GM21515 (cell line): ENCODE measurements at regions not wholly inside any gene's neighbourhood (a gene's known extent, or its start where the extent isn't known, plus 50 kb on each side); places are given as distances from the start of the nearest gene placed in this dataset.

Experiments used
- ATAC-seq: cut with Tn5 transposase; IDR thresholded peaks from one replicate; pipeline ENCODE4 v1.9.1; 2021; ENCODE audit not compliant: unreplicated experiment

- ATAC-seq = no peak
These were observed 172.7 kb upstream of the CTNNB1 start for GRCh38 chr3:41026394-41027177.

GRCh38 chr3:41029356-41029755 is 169.9 kb upstream of the CTNNB1 start:
- ATAC-seq = no peak

GRCh38 chr3:41030220-41030619 is 169.1 kb upstream of the CTNNB1 start:
- ATAC-seq = no peak

- ATAC-seq = no peak
These were observed 167.9 kb upstream of the CTNNB1 start for GRCh38 chr3:41031401-41031800.

- no peak for ATAC-seq
These were observed 165.3 kb upstream of the CTNNB1 start for GRCh38 chr3:41033956-41034519.

GRCh38 chr3:41035456-41036022 is 163.8 kb upstream of the CTNNB1 start:
- no peak for ATAC-seq

GRCh38 chr3:41037651-41038334 is 161.5 kb upstream of the CTNNB1 start:
- no peak for ATAC-seq

- no peak for ATAC-seq
These were observed 159.0 kb upstream of the CTNNB1 start for GRCh38 chr3:41040256-41040655.

GRCh38 chr3:41041462-41041861 is 157.8 kb upstream of the CTNNB1 start:
- ATAC-seq = no peak

GRCh38 chr3:41041899-41042298 is 157.4 kb upstream of the CTNNB1 start:
- no peak for ATAC-seq

GRCh38 chr3:41044523-41044922 is 154.8 kb upstream of the CTNNB1 start:
- no peak for ATAC-seq

- no peak for ATAC-seq
These were observed 153.8 kb upstream of the CTNNB1 start for GRCh38 chr3:41045491-41045890.

GRCh38 chr3:41050144-41050543 is 149.2 kb upstream of the CTNNB1 start:
- ATAC-seq = no peak

GRCh38 chr3:41053220-41053619 is 146.1 kb upstream of the CTNNB1 start:
- no peak for ATAC-seq

GRCh38 chr3:41060106-41060505 is 139.2 kb upstream of the CTNNB1 start:
- no peak for ATAC-seq

- ATAC-seq = no peak
These were observed 135.2 kb upstream of the CTNNB1 start for GRCh38 chr3:41064070-41064469.

GRCh38 chr3:41064526-41064925 is 134.8 kb upstream of the CTNNB1 start:
- ATAC-seq = no peak

GRCh38 chr3:41065340-41065739 is 134.0 kb upstream of the CTNNB1 start:
- no peak for ATAC-seq

GRCh38 chr3:41073190-41073589 is 126.1 kb upstream of the CTNNB1 start:
- ATAC-seq = no peak

- ATAC-seq = no peak
These were observed 123.3 kb upstream of the CTNNB1 start for GRCh38 chr3:41075975-41076374.

GRCh38 chr3:41076399-41076798 is 122.9 kb upstream of the CTNNB1 start:
- no peak for ATAC-seq

GRCh38 chr3:41080141-41080540 is 119.2 kb upstream of the CTNNB1 start:
- no peak for ATAC-seq
